Keratinocyte (primary cell): ENCODE measurements at regions not wholly inside any gene's neighbourhood (a gene's known extent, or its start where the extent isn't known, plus 50 kb on each side); places are given as distances from the start of the nearest gene placed in this dataset.

ENCODE experiments used
- DNase-seq: peaks from one replicate; pipeline ENCODE4 v3.0.0-alpha.2; 2011; ENCODE audit warnings: low read depth, missing footprints, low spot score
- FAIRE-seq: peaks from 2 replicates; lab custom pipeline; 2011; peaks lifted over from hg19 to GRCh38; lab: Jason Lieb, UNC
- H2AFZ ChIP-seq: 2 replicates; pipeline ENCODE4 v1.6.0; 2012; ENCODE audit warnings: low read length, control low read depth, inconsistent platforms; ENCODE audit not compliant: control insufficient read depth
- H3K27ac ChIP-seq: 2 replicates; pipeline ENCODE4 v1.5.1; 2011; ENCODE audit warnings: low read length; ENCODE audit not compliant: control insufficient read depth, insufficient read depth
- H3K27me3 ChIP-seq: 3 replicates; pipeline ENCODE4 v1.6.0; 2011; ENCODE audit warnings: low read length; ENCODE audit not compliant: control insufficient read depth, insufficient read depth; ENCODE audit errors: extremely low read depth
- H3K36me3 ChIP-seq, 2 experiments: 2 replicates in 1 of 2; 3 replicates in 1 of 2; pipeline ENCODE4 v1.5.1; 2011; ENCODE audit warnings: low read length in 2 of 2, mild to moderate bottlenecking in 1 of 2; ENCODE audit not compliant: control insufficient read depth in 2 of 2, insufficient read depth in 2 of 2; ENCODE audit errors: extremely low read depth in 1 of 2
- H3K4me1 ChIP-seq: 3 replicates; pipeline ENCODE4 v1.5.1; 2011; ENCODE audit warnings: low read length; ENCODE audit not compliant: control insufficient read depth, insufficient read depth; ENCODE audit errors: extremely low read depth
- H3K4me2 ChIP-seq: 3 replicates; pipeline ENCODE4 v1.6.0; 2011; ENCODE audit warnings: low read depth, low read length; ENCODE audit not compliant: control insufficient read depth, insufficient read depth; ENCODE audit errors: extremely low read depth
- H3K4me3 ChIP-seq, 3 experiments: fragments of 200-600 bp in 1 of 3; sonication (generic) in 1 of 3; 2 replicates in 2 of 3; 3 replicates in 1 of 3; pipeline ENCODE4 v1.5.1; 2011 to 2016; ENCODE audit warnings: low read length in 3 of 3, mild to moderate bottlenecking in 3 of 3, control low read depth in 2 of 3, inconsistent platforms in 1 of 3, low read depth in 1 of 3, mixed read lengths in 1 of 3, mixed run types in 1 of 3, moderate library complexity in 1 of 3; ENCODE audit not compliant: control insufficient read depth in 2 of 3, insufficient read depth in 2 of 3; ENCODE audit errors: extremely low read depth in 1 of 3
- H3K79me2 ChIP-seq: 2 replicates; pipeline ENCODE4 v1.6.0; 2012; ENCODE audit warnings: low read length; ENCODE audit not compliant: control insufficient read depth, insufficient read depth
- H3K9ac ChIP-seq: 3 replicates; pipeline ENCODE4 v1.6.0; 2011; ENCODE audit warnings: low read length; ENCODE audit not compliant: control insufficient read depth, insufficient read depth; ENCODE audit errors: extremely low read depth
- H3K9me1 ChIP-seq: 3 replicates; pipeline ENCODE4 v1.6.0; 2011; ENCODE audit warnings: low read length; ENCODE audit not compliant: control insufficient read depth, insufficient read depth; ENCODE audit errors: extremely low read depth
- H3K9me3 ChIP-seq: 2 replicates; pipeline ENCODE4 v1.5.1; 2012; ENCODE audit warnings: low read depth, low read length; ENCODE audit not compliant: control insufficient read depth
- H4K20me1 ChIP-seq: 3 replicates; pipeline ENCODE4 v1.6.0; 2011; ENCODE audit warnings: low read length; ENCODE audit not compliant: control insufficient read depth, insufficient read depth; ENCODE audit errors: extremely low read depth
- CTCF ChIP-seq, 3 experiments: IDR thresholded peaks in 1 of 3; conservative IDR thresholded peaks in 1 of 3; optimal IDR thresholded peaks in 1 of 3; 2 replicates in 2 of 3; 3 replicates in 1 of 3; pipeline versions ENCODE3 to v1.5.1; 2011; ENCODE audit warnings: low read length in 3 of 3, mild to moderate bottlenecking in 3 of 3, moderate library complexity in 2 of 3, control low read depth in 1 of 3, inconsistent platforms in 1 of 3; ENCODE audit not compliant: insufficient read depth in 2 of 3; ENCODE audit errors: extremely low read depth in 1 of 3
- EZH2 ChIP-seq: IDR thresholded peaks from one replicate; pipeline ENCODE4 v1.6.1; 2012; ENCODE audit warnings: inconsistent platforms, mild to moderate bottlenecking, low read length, moderate library complexity
- dilution Hi-C: fragments of 300-500 bp; cut with MboI; formaldehyde crosslinking; loops from one replicate; pipeline ENCODE4 v1.7.0; 2020; ENCODE audit warnings: low sequenced_read_pairs; ENCODE audit not compliant: extremely low pct_ligation_motif_present

- Histone ChIP-seq H3K9me1 (no peaks in the 10 kb centered on the region), H3K9ac (no peak overlapping the region), H3K27me3 (peaks cover 13% of the 10 kb centered on the region), H3K4me2 (no peak overlapping the region), H3K36me3 (no peaks in the 10 kb centered on the region), H2AFZ (no peak overlapping the region), H3K27ac (no peak overlapping the region), H3K9me3 (no peaks in the 10 kb centered on the region), H4K20me1 (no peaks in the 10 kb centered on the region), H3K79me2 (no peaks in the 10 kb centered on the region), H3K4me3 (no peak overlapping the region), H3K4me1 (no peaks in the 10 kb centered on the region)
- dilution Hi-C loops = no loop called here
- DNase-seq = no peak
- no peak for FAIRE-seq
- no peak for TF ChIP-seq EZH2
- TF ChIP-seq CTCF (optimal IDR thresholded peaks at IDR 0.05 in 1 of 3, IDR thresholded peaks at IDR 0.05 in 1 of 3, conservative IDR thresholded peaks at IDR 0.05 in 1 of 3; ENCODE audit: extremely low read depth in 1 of 3, insufficient read depth in 2 of 3, low read length in 3 of 3) = no peak
These were observed 384.2 kb upstream of the PROK2 start for GRCh38 chr3:72169120-72169519.

GRCh38 chr3:72165808-72166207 is 380.9 kb upstream of the PROK2 start:
- no peaks in the 10 kb centered on the region for H3K79me2 ChIP-seq
- no peaks in the 10 kb centered on the region for H3K4me1 ChIP-seq
- H3K27ac ChIP-seq = no peak overlapping the region
- DNase-seq (no peak), FAIRE-seq (no peak)
- no peaks in the 10 kb centered on the region for H3K9me3 ChIP-seq
- dilution Hi-C loops = no loop called here
- no peaks in the 10 kb centered on the region for H3K36me3 ChIP-seq
- H3K27me3 ChIP-seq = no peaks in the 10 kb centered on the region
- H3K4me2 ChIP-seq = no peak overlapping the region
- TF ChIP-seq EZH2 (no peak), CTCF (optimal IDR thresholded peaks at IDR 0.05 in 1 of 3, IDR thresholded peaks at IDR 0.05 in 1 of 3, conservative IDR thresholded peaks at IDR 0.05 in 1 of 3; ENCODE audit: extremely low read depth in 1 of 3, insufficient read depth in 2 of 3, low read length in 3 of 3) (no peak)
- H3K9me1 ChIP-seq = no peaks in the 10 kb centered on the region
- no peak overlapping the region for H3K4me3 ChIP-seq
- H2AFZ ChIP-seq = no peak overlapping the region
- no peak overlapping the region for H3K9ac ChIP-seq
- no peaks in the 10 kb centered on the region for H4K20me1 ChIP-seq
